Pancreas (tissue), 10 donors: ENCODE measurements at regions not wholly inside any gene's neighbourhood (a gene's known extent, or its start where the extent isn't known, plus 50 kb on each side); places are given as distances from the start of the nearest gene placed in this dataset.
A peak's percentile ranks its signal among the peaks of the same experiment; 100 is the strongest.

Experiments used
- ATAC-seq, 4 donors: fragments of 200-7000 bp; cut with Tn5 transposase; one replicate each; pipeline versions ENCODE4 v1.8.0 to v1.9.1; 2020; ENCODE audit warnings: mild to moderate bottlenecking in 4 of 4, moderate library complexity in 4 of 4
- DNase-seq, 6 donors: peaks; one replicate each; pipeline ENCODE4 v3.0.0-alpha.2; 2020
- FAIRE-seq: peaks from 2 replicates; lab custom pipeline; 2012; peaks lifted over from hg19 to GRCh38; lab: Jason Lieb, UNC
- H3K27ac ChIP-seq, 4 donors: fragments of 200-600 bp; sonication (generic); 1 replicate in 3 of 4; 2 replicates in 1 of 4; pipeline versions ENCODE4 v1.5.0 to v1.8.0; 2020
- H3K27me3 ChIP-seq, 4 donors: fragments of 200-600 bp; one replicate each; pipeline ENCODE4 v1.8.0; 2021
- H3K36me3 ChIP-seq, 3 donors: fragments of 200-600 bp; sonication (generic) in 1 of 3; one replicate each; pipeline versions ENCODE4 v1.5.0 to v1.8.0; 2020 to 2021
- H3K4me1 ChIP-seq, 3 donors: fragments of 200-600 bp; one replicate each; pipeline ENCODE4 v1.8.0; 2021
- H3K4me3 ChIP-seq, 4 donors: fragments of 200-600 bp; sonication (generic) in 2 of 4; one replicate each; pipeline versions ENCODE4 v1.5.0 to v1.8.0; 2020 to 2021
- H3K9me3 ChIP-seq, 4 donors: fragments of 200-600 bp; one replicate each; pipeline ENCODE4 v1.8.0; 2021
- WGBS, 2 donors: extraction: QIAGEN DNeasy Blood & Tissue Kit; methylation state at CpG; one replicate each; pipeline ENCODE4 v1.1.7; 2013; 5-methylcytosine and 5-hydroxymethylcytosine counted together
- intact Hi-C, 3 donors: fragments of 100-400 bp; cut with DNase I; formaldehyde crosslinking; loops; one replicate each; pipeline versions ENCODE4 v1.11.1 to v1.14.2; 2022
- TF ChIP-seq, protein P1 (sequence below), 4 donors: fragments of 200-600 bp; sonication (generic) in 3 of 4; IDR thresholded peaks; one replicate each; pipeline versions ENCODE4 v1.5.0 to v1.8.0; 2021; ENCODE audit warnings: antibody characterized with exemption in 4 of 4
- donor health status: healthy with polysubstance abuse.
- donor health status: DM: no; HTN: no; CAD: no; lungs with moderate emphysema.
- donor health status: DM: no; HTN: no; CAD: no.
- donor health status: control.
- donor health status: control.
- donor health status: Bipolar disorder and iron deficiency.
- donor health status: DM: yes; HTN: yes; CAD: no.
- donor health status: DM: no; HTN: no; CAD: no.
- donor health status: DM: no; HTN: no; CAD: no.
- donor health status: DM: yes; HTN: yes; CAD: no.

DNA sequence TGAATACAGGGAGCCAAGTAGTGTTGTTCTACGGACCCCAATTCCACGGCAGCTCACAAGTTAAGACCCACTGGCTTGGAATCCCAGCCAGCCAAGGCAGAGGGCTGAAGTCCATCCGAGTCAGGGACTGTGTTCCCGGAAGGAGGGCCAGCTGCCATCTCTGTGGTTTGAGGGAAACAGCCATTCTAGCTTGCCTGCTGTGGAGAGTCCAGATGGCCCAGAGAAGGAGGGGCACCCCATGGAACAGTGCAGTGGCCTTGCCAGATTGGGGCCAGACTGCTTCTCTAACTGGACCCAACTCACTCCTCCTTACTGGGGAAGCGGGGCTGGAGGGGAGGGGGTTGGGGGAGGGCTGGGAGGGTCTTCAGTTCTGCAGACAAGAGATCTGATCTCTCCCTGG lies 156.4 kb downstream of the FAM181B start:
- 82 to 88% methylated on average over 5 of the region's 5 CpGs for WGBS, 2 donors
- peak in 1 of 6 donors; percentile 10 for DNase-seq

DNA sequence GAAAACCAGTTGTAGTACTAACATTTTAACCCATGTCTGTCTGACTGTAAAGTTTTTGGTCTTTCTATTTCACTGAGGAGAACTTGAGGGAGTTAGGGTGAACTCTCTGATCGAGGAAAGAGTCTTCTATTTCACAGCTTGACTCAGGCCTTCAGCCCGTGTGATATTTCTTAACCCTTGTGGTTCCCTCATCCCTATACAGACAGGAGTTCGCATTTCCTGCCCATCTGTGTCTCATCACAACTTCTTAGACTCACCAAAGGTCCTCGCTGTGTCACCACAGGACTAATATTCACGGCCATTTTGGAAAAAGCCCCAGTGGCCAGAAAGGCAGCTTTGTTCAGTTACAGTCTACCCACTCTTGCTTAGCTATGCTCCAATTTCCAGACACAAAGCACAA lies 172.8 kb downstream of the FAM181B start:
- FAIRE-seq (no peak), DNase-seq (no peak), ATAC-seq (no peak)
- TF ChIP-seq, protein P1, sequence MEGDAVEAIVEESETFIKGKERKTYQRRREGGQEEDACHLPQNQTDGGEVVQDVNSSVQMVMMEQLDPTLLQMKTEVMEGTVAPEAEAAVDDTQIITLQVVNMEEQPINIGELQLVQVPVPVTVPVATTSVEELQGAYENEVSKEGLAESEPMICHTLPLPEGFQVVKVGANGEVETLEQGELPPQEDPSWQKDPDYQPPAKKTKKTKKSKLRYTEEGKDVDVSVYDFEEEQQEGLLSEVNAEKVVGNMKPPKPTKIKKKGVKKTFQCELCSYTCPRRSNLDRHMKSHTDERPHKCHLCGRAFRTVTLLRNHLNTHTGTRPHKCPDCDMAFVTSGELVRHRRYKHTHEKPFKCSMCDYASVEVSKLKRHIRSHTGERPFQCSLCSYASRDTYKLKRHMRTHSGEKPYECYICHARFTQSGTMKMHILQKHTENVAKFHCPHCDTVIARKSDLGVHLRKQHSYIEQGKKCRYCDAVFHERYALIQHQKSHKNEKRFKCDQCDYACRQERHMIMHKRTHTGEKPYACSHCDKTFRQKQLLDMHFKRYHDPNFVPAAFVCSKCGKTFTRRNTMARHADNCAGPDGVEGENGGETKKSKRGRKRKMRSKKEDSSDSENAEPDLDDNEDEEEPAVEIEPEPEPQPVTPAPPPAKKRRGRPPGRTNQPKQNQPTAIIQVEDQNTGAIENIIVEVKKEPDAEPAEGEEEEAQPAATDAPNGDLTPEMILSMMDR (IDR thresholded peaks at IDR 0.05), result no peak
- Histone ChIP-seq H3K4me3 (no peak overlapping the region), H3K4me1 (no peaks in the 10 kb centered on the region), H3K27ac (no peak overlapping the region), H3K27me3 (no peaks in the 10 kb centered on the region), H3K36me3 (no peaks in the 10 kb centered on the region), H3K9me3 (no peaks in the 10 kb centered on the region)
- WGBS, 2 donors, result 56% methylated on average over 5 of the region's 5 CpGs
- intact Hi-C loops, result no loop called here

More for the DNA sequence above, 156.4 kb downstream of the FAM181B start:
- Histone ChIP-seq H3K27ac (no peak overlapping the region), H3K4me1 (no peaks in the 10 kb centered on the region), H3K9me3 (no peaks in the 10 kb centered on the region), H3K36me3 (no peaks in the 10 kb centered on the region), H3K4me3 (no peak overlapping the region), H3K27me3 (no peaks in the 10 kb centered on the region)
- intact Hi-C loops, result no loop called here
- FAIRE-seq (no peak), ATAC-seq (no peak)
- TF ChIP-seq, protein P1 (IDR thresholded peaks at IDR 0.05), result no peak

DNA sequence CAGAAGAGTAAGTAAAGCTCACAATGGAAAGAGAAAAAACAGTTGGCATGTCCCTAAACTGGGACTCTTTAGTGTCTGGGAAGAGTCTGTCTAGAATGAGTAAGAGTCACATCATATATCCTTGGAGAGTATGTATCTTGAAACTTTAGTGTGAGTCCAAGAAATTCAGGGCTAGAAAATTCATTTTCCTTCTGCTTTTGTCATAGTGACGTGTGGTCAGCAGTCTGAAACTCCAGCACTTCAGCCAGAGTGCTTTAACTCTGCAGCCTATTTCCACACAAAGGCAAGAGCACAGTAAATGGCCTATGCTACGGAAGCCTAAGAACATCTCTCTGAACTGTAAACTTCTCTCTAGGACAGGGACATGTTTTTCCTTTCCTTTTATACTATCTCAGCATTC lies 174.1 kb downstream of the FAM181B start:
- WGBS, 2 donors, result 71 to 74% methylated on average over 2 of the region's 2 CpGs
- H3K27ac ChIP-seq, result no peak overlapping the region
- intact Hi-C loops, result no loop called here
- no peaks in the 10 kb centered on the region for H3K27me3 ChIP-seq
- no peaks in the 10 kb centered on the region for H3K4me1 ChIP-seq
- FAIRE-seq (no peak), ATAC-seq (peak in 1 of 4 donors; percentile 54), DNase-seq (no peak)
- TF ChIP-seq, protein P1 (IDR thresholded peaks at IDR 0.05), result no peak
- H3K36me3 ChIP-seq, result no peaks in the 10 kb centered on the region
- H3K4me3 ChIP-seq, result no peak overlapping the region
- no peaks in the 10 kb centered on the region for H3K9me3 ChIP-seq

DNA sequence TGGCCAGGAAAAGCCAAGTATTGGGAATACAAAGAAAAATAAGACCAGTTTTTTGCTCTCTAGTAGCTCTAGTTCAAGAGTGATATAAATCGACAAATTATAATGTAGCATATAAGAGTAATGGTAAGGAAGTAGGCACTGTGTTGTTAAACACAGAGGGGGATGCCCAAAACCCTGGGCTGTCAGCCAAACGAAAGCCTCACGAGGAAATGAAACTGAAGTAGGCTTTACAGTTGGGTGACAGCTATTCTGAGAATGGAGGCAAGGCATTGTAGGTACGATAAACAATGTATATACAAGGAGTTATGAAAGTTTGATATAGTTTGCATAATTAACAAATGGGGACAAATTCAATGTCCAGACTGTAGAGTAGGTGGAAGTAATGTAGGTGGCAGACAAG lies 176.4 kb downstream of the FAM181B start:
- DNase-seq (peak in 1 of 6 donors; percentile 16), FAIRE-seq (no peak), ATAC-seq (peak in 2 of 4 donors; percentile 27 to 38)
- TF ChIP-seq, protein P1 (IDR thresholded peaks at IDR 0.05), result no peak
- Histone ChIP-seq H3K27ac (no peak overlapping the region), H3K4me3 (no peak overlapping the region), H3K9me3 (no peaks in the 10 kb centered on the region), H3K36me3 (no peaks in the 10 kb centered on the region), H3K27me3 (no peaks in the 10 kb centered on the region), H3K4me1 (no peaks in the 10 kb centered on the region)
- 74 to 76% methylated on average over 4 of the region's 4 CpGs for WGBS, 2 donors
- intact Hi-C loops, result no loop called here

DNA sequence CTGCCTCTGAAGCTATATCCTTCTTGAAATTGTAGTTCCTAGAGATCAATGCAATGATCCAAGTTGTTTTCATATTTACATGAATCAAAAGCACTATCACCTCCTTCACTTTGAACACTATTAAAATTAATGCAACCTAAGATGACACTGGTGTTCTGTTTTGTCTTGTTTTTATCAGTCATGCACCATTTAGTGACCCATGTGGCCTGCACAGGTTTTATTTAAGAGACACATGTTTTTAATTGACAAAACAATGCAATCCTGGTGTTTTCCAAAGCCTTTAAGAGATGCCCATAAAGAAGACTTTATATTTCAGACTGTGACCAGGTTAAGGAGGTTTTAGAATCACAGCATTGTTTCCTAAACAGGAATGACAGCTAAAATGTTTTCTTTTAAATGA lies 177.5 kb downstream of the FAM181B start:
- H3K27me3 ChIP-seq, result no peaks in the 10 kb centered on the region
- DNase-seq (no peak), ATAC-seq (no peak), FAIRE-seq (no peak)
- H3K4me3 ChIP-seq, result no peak overlapping the region
- no peaks in the 10 kb centered on the region for H3K9me3 ChIP-seq
- TF ChIP-seq, protein P1 (IDR thresholded peaks at IDR 0.05), result no peak
- no peak overlapping the region for H3K27ac ChIP-seq
- H3K4me1 ChIP-seq, result no peaks in the 10 kb centered on the region
- no peaks in the 10 kb centered on the region for H3K36me3 ChIP-seq
- intact Hi-C loops, result no loop called here
